IPS-NIHi11 (cell line): ENCODE measurements at regions not wholly inside any gene's neighbourhood (a gene's known extent, or its start where the extent isn't known, plus 50 kb on each side); places are given as distances from the start of the nearest gene placed in this dataset.
"Not testable (repeated sequence)": the region's sequence is repeated elsewhere in the genome, so short reads cannot be mapped to it uniquely, and the experiment has no call there.

Source experiments
- DNase-seq: peaks from one replicate; pipeline ENCODE4 v3.0.0; 2012; ENCODE audit warnings: mixed read lengths, low spot score

DNA sequence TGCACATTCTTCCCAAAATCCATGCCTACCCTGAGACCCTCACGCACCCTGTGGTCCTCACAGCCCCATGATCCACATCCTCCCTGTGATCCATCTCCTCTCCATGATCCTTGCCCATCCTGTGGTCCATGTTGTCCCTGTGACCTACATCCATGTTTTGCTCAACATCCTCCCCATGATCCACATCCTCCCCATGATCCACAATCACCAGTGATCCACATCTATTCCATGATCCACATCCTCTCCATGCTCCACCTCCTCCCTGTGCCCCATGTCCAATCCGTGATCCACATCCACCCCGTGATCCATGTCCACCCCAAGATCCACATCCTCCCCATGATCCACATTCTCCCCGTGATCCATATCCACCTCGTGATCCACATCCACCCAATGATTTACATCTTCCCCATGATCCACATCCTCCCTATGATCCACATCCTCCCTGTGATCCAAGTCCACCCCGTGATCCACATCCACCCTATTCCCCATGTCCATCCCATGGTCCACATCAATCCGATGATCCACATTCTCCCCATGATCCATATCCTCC is 281.2 kb downstream of the MYCN start:
- DNase-seq, result no peak

DNA sequence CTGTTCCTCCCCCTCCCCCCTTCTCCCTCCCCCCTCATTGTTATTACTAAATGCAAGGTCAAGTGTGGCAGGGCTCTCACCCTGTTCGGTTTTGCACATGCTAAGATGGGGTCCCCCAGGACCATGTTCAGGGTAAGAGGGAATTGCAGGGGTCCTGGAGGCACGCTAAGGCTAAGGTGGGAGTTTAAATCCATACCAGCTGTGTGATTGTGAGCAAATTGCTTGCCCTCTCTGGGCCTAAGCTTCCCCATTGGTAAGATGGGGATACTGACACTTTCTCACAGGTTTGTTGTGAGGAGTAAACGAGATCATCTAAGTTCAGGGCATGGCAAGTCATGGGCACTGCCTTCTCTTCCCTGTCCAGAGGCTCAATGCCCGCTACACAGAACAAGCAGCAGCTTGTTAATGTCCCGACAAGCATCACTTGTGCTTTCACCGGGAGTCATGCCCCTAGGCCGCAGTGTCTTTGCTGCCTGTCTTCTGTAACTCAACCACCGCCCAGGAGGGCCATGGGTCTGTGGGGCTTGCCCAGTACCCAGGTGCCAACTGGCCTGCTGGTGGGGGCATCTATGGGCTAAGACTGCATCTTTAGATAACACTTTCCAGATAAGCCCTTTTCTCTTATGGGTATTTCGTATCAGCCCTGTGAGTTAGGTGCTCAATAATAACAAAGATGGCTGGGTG is 279.1 kb downstream of the MYCN start:
- DNase-seq, result no peak

DNA sequence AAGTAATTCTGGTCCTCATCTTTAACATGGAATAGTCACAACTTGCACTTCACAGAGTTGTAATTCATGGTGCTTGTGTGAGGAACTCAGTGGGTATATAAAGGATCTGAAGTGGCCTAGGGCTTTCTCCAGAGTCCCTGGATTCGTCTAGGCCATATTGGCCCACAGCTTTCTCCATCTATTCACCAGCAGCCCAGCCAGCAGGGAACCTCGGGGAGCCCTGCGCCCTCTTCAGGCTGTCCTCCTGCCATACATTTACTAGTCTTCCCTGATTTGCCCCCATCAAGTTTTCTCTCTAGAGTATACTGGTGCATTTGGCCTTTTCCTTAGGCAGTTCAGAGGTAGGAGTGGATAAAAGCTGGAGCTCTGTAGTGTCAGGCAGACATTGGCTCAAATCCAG is 278.3 kb downstream of the MYCN start:
- peak; percentile 60 for DNase-seq

DNA sequence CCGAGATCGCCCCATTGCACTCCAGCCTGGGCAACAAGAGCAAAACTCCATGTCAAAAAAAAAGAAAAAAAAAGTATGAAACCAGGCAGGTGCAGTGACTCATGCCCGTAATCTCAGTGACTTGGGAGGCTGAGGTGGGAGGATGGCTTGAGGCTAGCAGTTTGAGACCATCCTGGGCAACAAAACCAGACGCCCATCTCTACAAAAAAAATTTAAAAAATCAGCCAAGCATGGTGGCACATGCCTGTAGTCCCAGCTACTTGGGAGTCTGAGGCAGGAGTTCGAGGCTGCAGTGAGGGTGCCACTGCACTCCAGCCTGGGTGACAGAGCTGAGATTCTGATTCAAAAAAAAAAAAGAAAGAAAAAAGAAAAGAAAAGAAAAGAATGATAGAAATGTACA is 277.8 kb downstream of the MYCN start:
- no peak for DNase-seq

DNA sequence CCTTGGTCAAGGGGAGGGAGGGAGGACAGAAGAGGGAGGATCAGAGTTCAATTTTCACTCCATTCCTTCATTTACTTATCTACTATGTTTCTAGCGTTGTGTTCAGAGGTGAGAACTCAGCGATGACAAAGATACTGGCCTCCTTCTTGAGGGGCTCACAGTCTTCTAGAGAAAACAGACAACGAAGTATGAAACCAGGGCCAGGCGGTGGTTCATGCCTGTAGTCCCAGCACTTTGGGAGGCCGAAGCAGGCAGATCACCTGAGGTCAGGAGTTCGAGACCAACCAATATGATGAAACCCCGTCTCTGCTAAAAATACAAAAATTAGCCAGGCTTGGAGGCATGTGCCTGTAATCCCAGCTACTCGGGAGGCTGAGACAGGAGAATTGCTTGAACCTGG is 277.4 kb downstream of the MYCN start:
- not testable (repeated sequence) for DNase-seq

DNA sequence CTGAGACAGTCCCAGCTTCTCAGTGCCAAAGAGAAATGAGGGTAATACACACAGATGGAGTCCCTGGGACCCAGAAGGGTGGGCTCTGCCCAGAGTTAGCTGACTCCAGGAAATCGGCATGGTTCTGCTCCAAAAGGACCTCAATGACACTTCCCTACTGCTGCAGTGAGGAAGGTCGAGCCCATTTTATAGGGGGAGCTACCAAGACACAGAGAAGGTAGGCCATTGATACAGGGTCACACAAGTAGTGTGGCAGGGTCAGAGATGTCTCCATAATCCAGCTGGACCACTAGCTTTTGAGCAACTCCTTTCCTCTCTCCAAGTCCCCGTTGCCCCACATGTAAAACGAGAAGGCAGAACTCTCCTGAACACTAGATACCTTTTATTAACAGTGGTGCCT is 276.9 kb downstream of the MYCN start:
- no peak for DNase-seq

DNA sequence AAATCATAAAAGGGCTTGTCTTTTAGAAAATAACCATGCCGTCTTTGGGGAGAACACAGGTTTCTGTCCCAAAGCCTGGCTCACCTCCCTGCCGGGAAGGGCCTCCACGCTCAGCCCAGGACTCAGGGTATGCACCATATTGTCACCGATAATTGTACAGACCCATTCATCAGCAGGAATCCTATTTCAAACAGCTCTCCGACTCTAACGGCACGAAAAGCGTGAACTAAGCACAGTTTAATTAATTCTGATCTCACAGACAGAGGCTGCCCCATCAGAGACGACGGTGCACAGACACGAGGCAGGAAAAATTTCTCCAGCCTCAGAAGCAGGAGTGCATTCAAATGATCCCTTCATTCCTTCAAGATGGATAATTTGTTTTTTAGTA is 276.2 kb downstream of the MYCN start:
- no peak for DNase-seq

DNA sequence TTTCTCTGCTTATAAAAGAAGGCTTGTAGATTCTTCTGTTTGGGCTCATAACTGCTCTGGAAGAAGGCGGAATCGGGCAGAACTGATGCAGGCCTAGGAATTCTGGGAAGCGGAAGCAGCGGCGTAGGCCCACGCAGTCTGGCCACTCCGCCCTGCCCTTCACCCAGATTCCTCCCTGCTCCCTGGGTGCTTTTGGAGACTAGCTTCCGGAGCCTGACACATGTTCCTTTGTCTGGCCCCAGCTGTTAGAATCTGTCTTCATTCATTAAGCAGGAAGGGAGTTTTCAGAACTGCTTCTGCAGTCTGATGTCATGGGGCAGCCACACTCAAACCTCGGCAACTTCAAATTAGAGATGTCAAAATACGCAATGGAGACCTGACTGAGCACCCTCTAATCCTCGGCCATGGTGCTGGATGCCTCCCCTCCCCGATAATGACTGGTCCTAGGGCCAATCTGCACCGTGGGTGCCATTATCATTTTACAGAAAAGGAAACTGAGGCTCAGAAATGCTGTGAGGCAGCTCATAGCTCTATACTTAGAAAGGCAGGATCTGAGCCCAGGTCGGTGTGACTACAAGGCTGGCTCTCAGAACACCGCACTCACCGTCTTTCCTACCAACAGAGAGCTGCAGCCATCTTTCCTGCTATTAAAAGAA is 275.7 kb downstream of the MYCN start:
- no peak for DNase-seq

DNA sequence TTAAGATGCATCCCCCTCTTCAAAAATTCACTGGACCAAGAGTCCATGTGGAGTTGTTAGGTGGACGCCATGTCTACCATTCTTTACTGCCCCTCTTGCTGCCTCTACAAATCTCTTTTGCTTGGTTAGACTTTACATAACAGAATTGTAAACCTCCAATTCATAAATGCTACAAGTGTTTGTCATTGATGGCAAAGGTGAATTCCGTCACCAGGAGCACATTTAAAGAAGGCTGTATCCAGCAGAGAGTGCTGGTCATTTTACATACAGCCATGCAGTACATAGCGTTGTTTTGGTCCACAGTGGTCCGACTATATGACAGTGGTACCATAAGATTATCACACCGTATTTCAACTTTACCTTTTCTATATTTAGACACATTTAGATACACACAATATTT is 274.5 kb downstream of the MYCN start:
- no peak for DNase-seq

DNA sequence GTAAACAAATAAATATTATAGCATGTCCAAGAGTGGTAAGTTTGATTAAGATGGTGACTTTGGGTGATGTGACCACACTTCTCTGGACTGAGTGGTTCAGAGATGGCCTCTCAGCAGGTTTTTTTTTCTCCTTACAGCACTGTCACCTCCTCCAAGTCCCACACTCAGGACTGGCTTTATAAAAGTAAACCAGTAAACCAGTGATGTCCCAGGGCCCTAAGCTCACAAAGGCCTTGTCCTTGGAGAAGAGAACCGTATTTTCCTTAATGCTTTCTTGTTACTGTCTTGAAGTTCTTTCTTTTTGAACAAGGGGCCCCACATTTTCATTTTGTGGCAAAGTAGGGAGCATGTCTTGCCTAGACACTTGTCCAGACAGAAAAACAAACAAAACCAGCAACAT is 274.0 kb downstream of the MYCN start:
- no peak for DNase-seq

DNA sequence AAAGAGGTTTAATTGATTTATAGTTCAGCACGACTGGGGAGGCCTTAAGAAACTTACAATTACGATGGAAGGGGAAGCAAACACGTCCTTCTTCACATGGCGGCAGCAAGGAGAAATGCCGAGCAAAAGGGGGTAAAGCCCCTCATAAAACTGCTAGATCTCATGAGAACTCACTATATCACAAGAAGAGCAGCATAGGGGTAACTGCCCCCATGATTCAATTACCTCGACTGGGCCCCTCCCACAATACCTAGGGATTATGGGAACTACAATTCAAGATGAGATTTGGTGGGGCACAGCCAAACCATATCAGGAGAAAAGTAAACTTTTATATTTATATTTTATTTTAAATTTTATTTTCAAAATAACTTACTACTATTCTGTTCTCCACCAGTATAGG is 272.0 kb downstream of the MYCN start:
- DNase-seq, result no peak

DNA sequence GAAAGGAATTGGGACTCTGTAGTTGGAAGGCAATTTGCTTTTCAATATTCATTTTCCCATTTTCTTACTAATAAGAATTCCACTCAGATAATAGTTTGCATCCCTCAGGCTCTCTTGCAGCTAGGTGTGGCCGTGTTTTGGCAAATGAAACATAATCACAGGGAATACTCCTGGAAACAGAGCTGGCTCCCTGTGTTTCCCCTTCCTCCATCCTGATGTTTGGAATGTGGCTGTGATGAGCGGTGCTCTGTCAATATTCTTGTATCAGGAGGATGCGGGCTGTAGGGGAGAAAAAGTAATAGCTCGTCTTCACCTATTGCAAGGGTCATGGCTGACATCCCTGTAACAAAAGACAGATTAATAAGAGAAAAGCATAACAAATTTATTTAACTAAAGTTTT is 271.0 kb downstream of the MYCN start:
- DNase-seq, result no peak

DNA sequence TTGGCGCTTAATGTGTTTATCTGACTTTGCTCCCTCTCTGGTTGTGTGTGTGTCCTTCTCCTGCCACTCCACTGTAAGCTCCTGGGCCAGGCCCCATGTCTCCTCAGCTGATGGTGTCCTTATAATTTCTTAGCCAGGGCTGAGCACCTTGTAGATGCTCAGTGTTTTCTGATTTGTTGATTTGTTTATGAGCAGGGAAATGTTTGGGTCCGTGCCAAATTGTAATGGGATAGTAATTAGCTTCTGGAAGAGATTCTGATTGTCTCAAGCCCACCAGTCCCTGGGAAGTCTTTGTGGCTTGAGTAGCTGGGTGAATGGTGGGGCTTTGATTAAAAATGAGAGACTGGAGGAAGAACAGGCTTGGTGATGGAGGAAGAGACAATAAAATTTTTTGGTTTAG is 270.5 kb downstream of the MYCN start:
- DNase-seq, result no peak

DNA sequence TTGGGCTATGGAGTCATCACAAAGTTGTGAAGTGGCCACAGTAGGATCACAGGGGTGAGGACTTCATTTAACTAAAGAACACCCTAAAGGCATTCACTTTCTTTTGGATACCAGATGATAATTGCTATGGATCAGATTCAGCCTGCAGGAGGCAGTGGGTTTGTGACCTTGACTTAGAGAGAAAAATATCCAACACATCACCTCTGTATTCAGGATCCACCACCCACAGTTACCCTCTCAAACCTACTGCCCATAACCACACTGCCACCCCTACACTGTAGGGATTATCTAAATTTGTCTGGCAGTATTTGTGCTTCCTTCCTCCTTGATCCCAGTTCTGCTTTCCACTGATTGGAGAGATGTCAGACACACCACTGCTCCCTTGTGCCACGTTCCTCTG is 269.4 kb downstream of the MYCN start:
- no peak for DNase-seq

DNA sequence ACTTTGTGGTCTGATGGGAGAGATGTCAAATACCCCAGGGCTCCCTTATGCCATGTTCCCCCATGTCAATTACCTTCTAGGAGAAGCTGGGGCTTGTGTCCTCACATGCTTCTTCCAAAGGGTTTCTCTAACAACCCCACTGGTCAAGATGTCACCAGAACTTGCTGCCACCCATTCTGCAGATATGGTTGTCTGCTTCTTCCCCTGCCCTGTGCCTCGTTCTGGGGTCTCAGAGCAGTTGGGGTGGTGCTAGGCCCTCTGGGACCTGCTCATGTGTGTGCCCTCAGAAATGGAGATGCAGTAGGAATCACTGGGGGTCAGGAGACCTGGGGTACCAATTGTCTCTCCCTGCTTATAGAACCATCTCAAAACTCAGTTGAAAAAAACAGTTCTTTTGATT is 268.6 kb downstream of the MYCN start:
- no peak for DNase-seq

DNA sequence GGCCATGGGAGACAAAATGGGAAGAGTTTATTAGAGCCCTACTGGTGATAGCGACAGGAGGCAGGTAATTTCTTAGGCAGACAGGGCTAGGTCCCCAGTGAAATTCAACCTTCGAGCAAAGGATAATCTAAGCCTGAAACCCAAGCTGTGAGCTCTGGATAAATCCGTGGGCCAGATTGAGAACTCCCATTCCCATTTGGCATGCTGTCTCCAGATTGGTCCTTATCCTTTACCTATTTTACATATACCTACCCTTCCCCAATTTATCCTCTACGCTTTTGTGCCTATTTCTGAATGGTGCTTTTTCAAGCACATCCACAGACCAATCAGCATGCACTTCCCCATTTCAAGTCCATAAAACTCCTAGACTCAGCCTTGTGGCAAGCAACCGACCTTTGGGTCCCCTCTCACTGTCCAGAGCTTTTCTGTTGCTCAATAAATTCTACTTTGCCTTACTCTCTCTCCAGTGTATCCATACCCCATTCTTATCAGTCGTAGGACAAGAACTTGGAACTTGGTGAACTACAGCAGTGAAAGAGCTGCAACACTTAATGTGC is 268.0 kb downstream of the MYCN start:
- DNase-seq, result no peak

DNA sequence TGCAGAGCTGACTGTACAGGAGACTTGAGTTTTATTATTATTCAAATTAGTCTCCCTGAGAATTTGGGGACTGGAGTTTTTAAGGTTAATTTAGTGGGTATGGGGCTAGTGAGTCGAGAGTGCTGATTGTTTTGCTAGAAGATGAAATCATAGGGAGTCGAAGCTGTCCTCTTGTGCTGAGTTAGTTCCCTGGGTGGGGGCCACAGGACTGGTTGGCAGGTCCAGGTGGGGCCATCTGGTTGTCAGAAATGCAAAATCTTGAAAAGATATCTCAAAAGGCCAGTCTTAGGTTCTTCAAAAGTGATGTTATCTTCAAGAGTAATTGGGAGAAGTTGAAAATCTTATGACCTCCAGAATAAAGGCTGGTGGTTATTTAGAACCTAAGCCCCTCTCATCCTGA is 267.3 kb downstream of the MYCN start:
- no peak for DNase-seq

DNA sequence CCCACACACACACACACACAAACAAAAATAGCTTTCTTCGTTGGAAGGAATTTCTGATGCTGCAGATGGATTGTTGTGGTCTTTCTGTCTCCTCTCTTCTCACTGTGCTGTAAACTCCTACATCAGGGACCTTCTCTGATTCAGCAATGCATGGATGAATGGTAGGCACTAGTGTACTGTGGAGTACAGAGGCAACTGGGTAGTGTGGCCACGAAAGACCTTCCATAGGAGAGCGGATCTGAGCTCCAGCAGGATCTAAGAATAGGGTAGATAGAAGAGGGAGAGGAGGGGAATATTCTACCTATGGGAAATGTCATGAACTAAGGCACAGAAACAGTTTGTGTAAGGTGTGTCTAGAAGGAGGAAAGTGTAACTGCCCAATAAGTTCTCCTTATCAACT is 266.8 kb downstream of the MYCN start:
- no peak for DNase-seq

DNA sequence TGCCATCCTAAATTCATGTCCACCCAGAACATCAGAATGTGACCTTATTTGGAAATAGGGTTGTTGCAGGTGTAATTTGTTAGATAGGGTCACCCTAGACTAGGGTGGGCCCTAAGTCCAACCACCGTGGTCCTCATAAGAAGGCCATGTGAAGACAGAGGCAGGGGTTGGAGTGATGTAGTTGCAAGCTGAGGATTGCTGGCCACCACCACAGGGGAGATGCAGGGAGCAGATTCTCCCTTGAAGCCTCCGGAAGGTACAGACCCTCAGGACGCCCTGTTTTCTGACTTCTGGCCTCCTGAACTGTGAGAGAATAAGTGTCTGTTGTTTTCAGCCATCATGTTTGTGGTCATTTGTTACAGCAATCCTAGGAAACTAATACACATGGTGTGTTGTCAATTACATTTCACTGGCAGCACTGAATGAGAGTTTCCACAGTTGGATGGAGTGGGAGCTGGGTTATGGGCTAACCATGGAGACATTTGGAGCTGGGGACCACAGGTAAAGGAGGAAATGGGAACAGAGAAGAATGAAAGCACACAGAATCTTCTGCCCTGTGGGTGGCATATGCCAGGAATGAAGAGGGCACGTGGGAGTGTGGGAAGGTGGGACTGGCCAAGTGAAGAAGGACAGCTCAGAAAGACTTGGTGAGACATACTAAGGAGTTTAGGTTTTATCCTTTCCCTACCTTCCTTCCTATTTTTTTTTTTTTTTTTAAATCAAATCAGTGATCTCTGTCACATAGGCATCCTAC is 266.0 kb downstream of the MYCN start:
- no peak for DNase-seq

DNA sequence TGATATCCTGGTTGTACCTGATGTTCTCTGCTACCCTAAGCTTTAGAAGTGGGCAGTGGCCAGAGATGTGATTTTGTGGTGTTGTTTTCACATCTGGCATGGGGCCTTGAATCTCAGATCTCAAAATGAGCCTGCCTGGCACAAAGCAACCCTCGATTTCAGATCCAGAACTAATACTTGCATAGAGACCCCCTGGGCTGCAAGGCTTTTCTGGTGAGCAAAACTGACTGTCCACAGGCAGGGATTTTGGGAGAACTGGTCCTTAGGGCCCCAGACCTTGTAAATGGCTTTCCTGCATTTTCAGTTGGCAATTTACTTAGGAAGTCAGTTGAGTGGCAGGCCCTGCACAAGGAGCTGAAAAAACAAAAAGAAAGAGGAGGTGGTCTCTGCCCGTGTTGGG is 265.3 kb downstream of the MYCN start:
- no peak for DNase-seq

DNA sequence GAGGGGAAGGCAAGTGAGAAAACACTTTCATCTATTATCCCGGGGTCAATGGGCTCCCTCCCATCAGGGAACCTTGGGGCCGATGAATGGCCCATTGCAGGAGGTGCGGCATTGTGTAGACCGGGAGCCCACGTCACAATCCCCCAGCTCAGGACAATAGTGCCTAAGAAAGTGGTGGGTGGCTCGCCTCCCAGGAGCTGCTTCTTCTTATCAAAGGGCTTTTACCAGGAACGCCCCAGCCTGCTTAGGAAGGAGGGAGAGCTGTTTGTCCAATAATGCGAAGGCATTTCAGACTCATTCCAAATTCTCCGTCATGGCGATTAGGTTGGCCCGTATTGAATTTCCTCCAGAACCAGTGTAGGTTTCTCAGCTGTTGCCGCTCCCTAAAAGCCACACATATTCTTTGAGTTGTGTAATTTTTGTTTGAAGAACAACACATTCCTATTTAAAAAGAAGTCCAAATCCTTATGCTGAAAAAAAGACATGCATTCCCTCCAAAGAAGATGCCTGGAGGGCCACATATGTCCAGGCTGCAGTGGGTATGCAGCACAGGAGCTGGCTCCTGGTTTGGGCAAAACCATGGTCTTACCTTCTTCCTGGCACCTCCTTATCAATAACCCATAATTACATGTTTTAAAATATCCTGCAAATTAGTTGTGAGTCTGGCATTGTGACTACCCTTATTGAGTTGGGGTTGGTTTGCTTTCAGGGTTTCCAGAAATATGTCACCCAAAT is 264.7 kb downstream of the MYCN start:
- peak; percentile 42 for DNase-seq

DNA sequence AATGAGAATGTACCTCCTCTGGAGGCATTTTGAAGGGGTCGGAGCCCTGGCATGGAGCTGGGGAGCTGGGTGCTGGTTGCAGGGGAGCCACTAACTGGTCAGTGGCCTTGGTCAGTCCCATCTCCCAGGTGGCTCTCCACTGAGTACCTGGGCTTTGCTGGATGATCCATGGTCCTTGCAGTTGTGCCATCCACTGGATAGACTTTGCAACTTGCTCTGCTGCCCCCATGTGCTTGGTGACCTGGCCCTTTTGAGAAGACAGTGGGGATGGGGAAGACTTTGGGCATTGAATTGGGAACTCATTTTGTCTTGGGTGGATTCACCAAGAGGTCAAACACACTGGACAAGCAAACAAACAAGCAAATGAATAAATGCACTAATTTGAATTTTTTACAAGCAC is 263.9 kb downstream of the MYCN start:
- DNase-seq, result no peak
